GM06990 (cell line): ENCODE measurements at regions not wholly inside any gene's neighbourhood (a gene's known extent, or its start where the extent isn't known, plus 50 kb on each side); places are given as distances from the start of the nearest gene placed in this dataset.

Experiments used
- DNase-seq: peaks from one replicate; pipeline ENCODE4 v3.0.0-alpha.2; 2011; ENCODE audit not compliant: insufficient read length; ENCODE audit errors: extremely low read depth
- H3K27me3 ChIP-seq: replicated peaks from 2 replicates; pipeline ENCODE4 v1.6.0; 2011; ENCODE audit warnings: low read length; ENCODE audit not compliant: control insufficient read depth, insufficient read depth
- H3K36me3 ChIP-seq: 2 replicates; pipeline ENCODE4 v1.5.1; 2011; ENCODE audit warnings: low read length; ENCODE audit not compliant: control insufficient read depth, insufficient read depth
- H3K4me3 ChIP-seq: replicated peaks from 2 replicates; pipeline ENCODE4 v1.5.1; 2011; ENCODE audit warnings: low read depth, mild to moderate bottlenecking, control low read depth, low read length
- TF ChIP-seq, protein P1 (sequence below): IDR thresholded peaks from 2 replicates; pipeline ENCODE4 v1.5.1; 2011; ENCODE audit warnings: low read length, control low read depth, mild to moderate bottlenecking, inconsistent platforms; ENCODE audit not compliant: insufficient read depth, poor library complexity, severe bottlenecking

DNA sequence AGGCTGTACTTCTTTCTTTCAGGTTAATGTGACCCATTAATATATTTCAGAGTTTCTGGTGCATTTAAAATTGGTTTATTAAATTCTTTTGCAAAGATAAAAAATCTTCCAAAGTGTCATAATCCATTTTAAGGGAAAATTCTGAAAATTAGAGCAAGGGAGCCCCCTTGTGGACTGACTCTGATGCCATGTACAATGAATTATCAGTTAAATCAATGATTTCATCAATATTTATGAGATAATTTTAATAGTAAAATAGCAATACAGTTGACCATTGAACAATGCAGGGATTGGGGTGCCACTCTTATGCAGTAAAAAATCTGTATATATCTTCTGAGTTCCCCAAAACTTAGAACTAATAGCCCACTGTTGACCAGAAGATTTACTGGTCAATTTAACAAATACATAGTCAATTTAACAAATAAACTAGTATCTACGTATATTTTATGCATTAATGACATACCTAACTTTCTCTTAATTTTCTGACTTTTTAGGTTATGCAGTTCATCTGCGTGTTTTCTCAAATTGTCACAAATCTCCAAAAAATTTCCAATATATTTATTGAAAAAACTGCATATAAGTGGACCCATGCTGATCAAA is 479.1 kb upstream of the MIR17HG start:
- H3K36me3 ChIP-seq, result no peaks in the 10 kb centered on the region
- no peak overlapping the region for H3K4me3 ChIP-seq
- no peak for DNase-seq
- TF ChIP-seq, protein P1, sequence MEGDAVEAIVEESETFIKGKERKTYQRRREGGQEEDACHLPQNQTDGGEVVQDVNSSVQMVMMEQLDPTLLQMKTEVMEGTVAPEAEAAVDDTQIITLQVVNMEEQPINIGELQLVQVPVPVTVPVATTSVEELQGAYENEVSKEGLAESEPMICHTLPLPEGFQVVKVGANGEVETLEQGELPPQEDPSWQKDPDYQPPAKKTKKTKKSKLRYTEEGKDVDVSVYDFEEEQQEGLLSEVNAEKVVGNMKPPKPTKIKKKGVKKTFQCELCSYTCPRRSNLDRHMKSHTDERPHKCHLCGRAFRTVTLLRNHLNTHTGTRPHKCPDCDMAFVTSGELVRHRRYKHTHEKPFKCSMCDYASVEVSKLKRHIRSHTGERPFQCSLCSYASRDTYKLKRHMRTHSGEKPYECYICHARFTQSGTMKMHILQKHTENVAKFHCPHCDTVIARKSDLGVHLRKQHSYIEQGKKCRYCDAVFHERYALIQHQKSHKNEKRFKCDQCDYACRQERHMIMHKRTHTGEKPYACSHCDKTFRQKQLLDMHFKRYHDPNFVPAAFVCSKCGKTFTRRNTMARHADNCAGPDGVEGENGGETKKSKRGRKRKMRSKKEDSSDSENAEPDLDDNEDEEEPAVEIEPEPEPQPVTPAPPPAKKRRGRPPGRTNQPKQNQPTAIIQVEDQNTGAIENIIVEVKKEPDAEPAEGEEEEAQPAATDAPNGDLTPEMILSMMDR, result peak; percentile 60
- no peaks in the 10 kb centered on the region for H3K27me3 ChIP-seq

DNA sequence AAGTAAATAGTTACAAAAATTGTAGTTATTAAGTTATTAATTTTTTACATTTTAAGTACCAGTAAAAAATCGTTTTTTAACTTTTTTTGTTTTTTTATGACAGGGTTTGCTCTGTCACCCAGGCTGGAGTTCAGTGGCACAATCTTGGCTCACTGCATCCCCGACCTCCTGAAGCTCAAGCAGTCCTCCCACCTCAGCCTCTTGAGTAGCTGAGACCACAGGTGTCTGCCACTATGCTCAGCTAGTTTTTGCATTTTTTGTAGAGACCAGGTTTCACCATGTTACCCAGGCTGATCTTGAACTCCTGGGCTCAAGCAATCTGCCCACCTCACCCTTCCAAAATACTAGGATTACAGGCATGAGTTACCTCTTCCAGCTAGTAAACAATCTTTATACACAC is 477.9 kb upstream of the MIR17HG start:
- DNase-seq, result no peak
- TF ChIP-seq, protein P1, result no peak
- H3K27me3 ChIP-seq, result no peaks in the 10 kb centered on the region
- H3K4me3 ChIP-seq, result no peak overlapping the region
- H3K36me3 ChIP-seq, result no peaks in the 10 kb centered on the region

DNA sequence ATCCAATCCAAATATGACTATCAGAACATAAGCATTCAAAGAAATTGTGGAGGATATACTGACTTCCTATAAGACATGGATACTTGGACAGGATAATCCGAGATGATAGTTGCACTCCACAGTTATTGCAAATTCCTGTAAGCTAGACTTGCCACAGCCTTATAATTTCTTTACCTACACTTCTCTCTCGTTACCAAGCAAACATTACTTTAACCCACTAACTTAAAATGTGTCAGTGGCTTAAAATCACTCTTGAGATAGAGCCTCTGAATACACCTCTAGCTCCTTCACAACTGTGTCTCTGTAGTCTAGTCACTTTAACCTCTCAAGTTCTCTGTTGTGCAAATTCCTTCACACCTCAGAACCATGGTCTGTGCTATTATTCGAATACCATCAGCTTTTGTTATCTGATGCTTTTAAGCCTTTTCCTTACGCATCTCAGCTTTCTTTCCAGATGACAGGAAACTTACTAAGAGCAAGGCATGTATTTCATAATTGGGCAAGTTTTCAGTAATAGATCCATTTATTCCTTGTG is 474.9 kb upstream of the MIR17HG start:
- Histone ChIP-seq H3K4me3 (no peak overlapping the region), H3K27me3 (no peaks in the 10 kb centered on the region), H3K36me3 (no peaks in the 10 kb centered on the region)
- TF ChIP-seq, protein P1, result no peak
- DNase-seq, result no peak

DNA sequence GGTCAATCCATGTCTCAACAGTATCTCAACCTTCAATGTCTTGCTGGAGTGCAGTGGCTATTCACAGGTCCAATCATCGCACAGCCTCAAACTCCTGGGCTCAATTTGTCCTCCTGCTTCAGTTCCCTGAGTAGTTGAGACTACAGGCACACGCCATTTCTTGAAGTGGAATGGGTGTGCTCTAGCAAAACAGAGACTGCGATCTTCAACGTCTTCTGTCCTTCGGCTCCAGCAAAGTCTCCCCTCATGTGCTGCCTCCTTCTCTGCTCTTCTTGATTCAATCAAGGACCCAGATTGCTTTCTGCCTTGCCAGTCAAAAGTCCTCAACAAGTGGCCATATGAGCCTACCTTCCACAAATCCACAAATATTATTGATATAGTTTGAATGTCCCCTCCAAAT is 466.7 kb upstream of the MIR17HG start:
- TF ChIP-seq, protein P1, result no peak
- H3K36me3 ChIP-seq, result no peaks in the 10 kb centered on the region
- no peaks in the 10 kb centered on the region for H3K27me3 ChIP-seq
- no peak overlapping the region for H3K4me3 ChIP-seq
- no peak for DNase-seq

DNA sequence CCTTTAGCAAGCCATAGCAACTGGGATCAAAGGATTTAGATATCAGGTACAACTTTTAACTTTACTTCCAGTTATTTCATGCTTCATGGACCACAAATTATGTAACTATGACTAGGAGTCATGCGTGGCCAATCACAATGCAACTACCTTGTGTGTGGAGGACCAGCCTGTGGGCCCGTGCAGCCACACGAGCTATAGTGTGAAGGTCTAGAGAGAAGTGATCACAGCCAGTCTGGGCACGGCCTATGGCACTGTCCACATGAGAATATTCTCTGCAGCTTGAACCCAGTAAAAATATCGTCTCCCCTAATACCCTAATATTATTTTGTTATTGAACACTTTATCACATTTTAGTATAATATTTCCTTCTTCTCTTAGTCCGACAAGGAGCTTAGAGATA is 464.9 kb upstream of the MIR17HG start:
- Histone ChIP-seq H3K4me3 (no peak overlapping the region), H3K36me3 (no peaks in the 10 kb centered on the region), H3K27me3 (no peaks in the 10 kb centered on the region)
- no peak for DNase-seq
- TF ChIP-seq, protein P1, result no peak

DNA sequence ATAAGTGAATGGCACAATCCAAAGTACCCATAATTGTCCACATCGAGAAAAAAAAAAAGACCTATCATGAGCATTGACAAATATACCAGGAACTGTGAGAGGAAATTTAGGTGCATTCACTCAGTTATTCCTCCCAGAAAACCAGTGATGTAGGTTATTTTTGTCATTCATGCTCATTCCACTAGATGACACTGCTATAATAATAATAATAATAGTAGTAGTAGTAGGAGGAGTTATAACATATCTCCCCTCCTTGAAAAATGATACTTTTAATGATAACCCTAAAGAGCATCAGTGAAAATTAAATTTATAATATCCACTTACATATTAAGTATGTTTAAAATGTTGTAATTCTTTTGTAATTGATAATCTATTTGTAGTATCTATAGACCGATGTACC is 463.9 kb upstream of the MIR17HG start:
- TF ChIP-seq, protein P1, result no peak
- DNase-seq, result no peak
- no peaks in the 10 kb centered on the region for H3K27me3 ChIP-seq
- H3K36me3 ChIP-seq, result no peaks in the 10 kb centered on the region
- no peak overlapping the region for H3K4me3 ChIP-seq
